NAMALWA (cell line): ENCODE measurements at regions not wholly inside any gene's neighbourhood (a gene's known extent, or its start where the extent isn't known, plus 50 kb on each side); places are given as distances from the start of the nearest gene placed in this dataset.
A peak's percentile ranks its signal among the peaks of the same experiment; 100 is the strongest.

Source experiments
- DNase-seq: peaks from one replicate; pipeline ENCODE4 v3.0.0-alpha.2; 2015; ENCODE audit warnings: low spot score

DNA sequence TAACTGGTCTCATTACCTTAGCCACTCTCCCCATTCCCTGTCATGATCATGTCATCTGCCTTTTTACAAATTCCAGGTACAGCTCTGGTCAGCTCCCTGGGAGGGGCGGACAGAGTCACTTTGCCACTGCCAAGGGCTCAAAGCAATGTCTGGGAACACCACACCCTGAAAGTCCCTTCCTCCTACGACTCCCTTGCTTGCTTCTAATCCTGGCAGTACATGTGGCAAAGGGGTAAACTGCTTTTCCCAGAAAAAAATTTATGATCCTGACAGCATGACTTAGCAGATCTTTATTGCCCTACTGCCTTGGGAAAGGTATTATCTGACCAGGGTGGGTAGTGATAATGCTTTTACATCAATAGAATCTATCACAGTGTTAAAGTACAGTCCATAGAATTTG, 376.0 kb upstream of the PDE3A start:
- DNase-seq = no peak

- no peak for DNase-seq
These were observed 373.4 kb upstream of the PDE3A start for GRCh38 chr12:19994968-19995367.

- DNase-seq = no peak
These were observed 370.5 kb upstream of the PDE3A start for GRCh38 chr12:19997656-19998400.

DNA sequence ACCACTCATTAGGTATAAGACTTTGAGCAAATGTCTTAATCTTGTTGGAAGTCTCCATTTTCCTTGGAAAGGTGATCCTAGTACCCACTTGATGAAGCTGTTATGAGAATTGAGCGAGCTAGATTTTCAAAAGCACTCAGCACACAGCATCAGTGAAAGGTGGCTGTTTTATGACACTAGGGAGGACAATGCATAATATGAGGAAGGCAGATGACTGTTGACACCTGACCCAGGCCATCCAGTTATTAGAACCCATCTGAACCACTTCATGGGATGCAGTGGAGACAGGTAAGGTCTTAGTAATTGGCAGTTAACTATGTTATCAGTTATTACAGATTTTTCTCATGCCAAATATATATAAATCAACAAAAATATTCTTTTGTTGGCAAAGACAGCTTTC, 369.9 kb upstream of the PDE3A start:
- DNase-seq = no peak

DNA sequence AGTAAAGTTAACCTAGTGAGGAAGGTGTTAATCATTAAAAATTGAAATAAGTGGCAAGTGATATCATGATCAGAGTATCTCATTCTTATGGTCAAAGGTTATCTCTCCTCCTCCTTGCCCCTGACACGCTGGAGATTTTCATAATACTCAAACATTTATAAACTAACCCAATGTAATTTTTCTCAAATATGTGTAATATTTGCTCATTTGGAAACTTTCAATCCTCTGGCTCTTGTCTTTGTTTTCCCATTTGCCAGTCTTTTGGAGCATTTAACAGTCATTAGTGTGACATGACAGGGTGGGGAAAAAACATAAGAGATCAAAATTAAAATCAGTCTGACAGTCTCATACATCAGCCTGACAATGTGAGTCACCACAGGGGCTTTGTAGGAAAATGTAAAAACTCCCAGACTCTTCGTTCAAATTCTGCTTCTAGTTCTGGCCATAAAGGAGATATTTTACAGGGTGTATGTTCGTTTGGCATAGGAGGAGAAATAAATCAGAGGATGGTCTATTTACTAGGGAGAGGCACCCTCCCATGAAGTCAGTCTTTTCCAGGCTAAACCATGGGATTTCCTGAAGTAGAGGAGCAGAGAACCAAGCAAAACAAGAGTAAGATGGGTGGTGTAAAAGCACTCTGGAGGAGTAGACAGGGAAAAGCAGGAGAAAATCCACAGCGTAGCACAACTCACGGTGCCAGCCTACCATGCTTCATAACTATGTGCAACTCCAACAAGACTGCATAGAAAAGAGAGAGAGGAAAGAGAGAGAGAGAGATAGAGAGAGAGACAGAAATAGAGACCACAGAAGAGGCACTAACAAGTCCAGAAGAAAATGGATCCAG, 369.2 kb upstream of the PDE3A start:
- DNase-seq = no peak

- no peak for DNase-seq
These were observed 368.6 kb upstream of the PDE3A start for GRCh38 chr12:19999805-20000138.

DNA sequence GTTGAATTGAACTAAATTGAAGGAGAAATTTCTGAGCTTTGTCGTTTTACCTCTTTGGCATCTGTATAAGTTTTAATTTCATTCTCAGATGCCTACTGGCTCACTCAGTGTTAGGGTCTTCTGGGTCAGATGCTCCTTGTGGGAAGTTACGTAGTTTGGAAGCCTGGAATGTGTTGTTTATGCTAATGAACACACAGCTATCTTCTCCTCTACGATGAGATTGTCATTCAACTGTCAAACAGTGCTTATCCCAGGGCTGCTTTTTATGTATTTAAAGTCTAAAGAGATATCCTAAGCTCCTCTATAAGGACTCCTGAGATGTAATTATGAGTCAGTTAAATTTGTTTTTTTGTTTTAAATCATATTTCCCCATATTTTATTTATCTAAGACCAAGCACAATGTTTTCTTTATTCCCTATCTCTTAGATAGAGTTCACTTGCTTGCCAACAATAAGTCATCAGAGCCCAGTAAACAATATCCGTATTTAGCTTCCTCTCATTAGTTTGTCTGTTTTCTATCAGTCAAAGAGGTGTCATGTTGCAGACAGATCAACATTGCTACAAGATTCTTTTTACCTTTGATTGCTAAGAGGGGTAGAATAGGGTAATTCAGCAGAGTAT, 368.0 kb upstream of the PDE3A start:
- DNase-seq = no peak

- no peak for DNase-seq
These were observed 365.1 kb upstream of the PDE3A start for GRCh38 chr12:20003252-20003651.

GRCh38 chr12:20004952-20005351, 363.4 kb upstream of the PDE3A start:
- no peak for DNase-seq

DNA sequence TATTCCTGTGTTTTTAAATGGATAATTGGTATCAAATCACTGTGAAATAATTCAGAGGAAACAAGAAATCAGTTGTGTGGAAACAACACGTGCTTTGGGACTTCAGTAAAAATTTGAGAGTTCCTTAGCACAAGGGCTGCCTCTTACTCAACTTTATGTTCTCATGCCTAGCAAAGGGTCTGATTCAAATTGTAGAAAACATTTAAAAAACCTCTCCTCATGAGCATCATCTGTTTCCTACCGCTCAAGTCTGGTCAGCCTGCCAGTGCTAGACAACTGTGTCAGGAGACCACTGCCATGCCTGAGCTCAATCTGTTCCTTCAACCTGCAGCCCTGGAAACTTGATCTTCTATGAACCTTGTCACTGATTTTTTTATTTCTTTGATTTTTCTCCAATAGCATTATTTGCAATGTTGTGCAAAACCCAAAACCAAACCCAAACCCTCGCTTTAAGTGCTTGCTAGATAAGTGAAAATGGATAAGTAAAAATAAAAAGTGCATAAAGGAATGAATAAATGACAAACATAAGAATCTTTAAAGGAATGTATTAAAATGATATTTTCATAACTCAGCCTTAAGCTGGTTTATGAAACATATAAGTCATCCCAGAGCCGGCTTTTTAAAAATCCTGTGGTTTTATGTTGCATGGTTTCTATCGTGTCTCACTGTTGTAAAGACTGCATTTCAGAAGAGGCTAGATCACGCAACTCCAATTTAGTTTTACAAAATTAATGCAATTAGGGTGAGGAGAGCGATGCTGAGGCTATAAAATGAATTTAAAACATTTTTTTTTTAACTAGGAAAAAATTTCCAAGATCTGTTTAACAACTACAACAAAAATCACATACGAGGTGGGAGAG, 361.2 kb upstream of the PDE3A start:
- no peak for DNase-seq

GRCh38 chr12:20009965-20010364, 358.4 kb upstream of the PDE3A start:
- DNase-seq = peak; percentile 13

GRCh38 chr12:20011200-20011599, 357.1 kb upstream of the PDE3A start:
- no peak for DNase-seq

DNA sequence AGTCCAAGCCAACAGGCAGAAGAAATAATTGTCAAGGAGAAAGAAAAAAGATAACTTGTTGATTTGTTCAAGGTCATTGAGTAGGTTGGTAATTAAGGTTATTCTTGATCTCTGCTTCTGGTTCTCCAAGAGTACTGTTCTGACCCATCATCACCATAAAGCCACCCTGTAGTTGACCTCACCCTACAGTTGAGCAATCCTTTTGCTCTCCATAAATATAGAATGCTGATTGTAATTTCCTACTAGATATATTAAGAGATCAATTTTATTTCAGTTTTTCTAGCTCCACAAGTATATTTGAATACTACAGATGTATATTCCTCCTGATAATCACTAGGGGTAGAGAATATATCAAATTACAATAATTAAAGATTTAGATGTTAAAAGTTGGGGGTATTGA, 350.5 kb upstream of the PDE3A start:
- DNase-seq = no peak

GRCh38 chr12:20018406-20018805, 349.9 kb upstream of the PDE3A start:
- no peak for DNase-seq

- DNase-seq = no peak
These were observed 344.1 kb upstream of the PDE3A start for GRCh38 chr12:20024194-20024593.

- DNase-seq = no peak
These were observed 340.3 kb upstream of the PDE3A start for GRCh38 chr12:20028033-20028432.

DNA sequence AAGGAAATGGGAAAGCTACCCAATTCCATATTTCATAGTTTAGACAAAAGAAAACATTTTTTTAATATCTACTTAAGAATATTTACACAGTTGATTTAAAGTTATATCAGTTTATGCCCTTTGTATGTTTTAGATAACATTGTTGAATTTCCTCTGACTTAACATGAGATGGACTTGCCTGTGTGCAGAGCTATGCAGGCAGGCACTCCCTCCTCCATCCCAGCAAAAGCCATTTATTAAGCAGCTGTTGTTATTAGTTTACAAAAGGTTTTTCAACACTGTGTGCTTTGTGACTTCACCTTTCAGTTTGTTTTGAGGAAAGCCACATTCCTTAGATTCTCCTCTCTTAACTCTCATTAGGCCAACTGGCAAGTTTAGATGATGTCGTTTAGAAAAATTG, 337.5 kb upstream of the PDE3A start:
- no peak for DNase-seq

DNA sequence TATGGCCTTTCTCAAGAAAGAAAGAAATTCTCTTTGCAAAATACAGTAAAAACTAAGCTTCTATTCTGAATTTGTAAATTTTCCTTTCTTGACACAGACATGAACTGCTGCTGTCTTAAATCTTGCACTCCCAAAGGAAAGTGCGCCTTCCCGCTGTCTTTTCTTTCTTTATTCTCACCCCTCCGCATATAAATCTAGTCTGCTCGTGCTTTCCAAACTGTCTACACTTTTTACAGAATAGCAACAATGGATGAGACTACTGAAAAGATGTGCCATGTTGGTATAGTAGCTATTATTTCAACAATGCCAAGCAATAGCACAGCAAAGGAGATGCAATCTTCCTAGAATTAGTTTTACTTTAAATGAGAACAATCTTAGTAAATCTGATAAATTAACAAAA, 328.8 kb upstream of the PDE3A start:
- no peak for DNase-seq

- DNase-seq = no peak
These were observed 328.2 kb upstream of the PDE3A start for GRCh38 chr12:20040184-20040583.

GRCh38 chr12:20040831-20041230, 327.5 kb upstream of the PDE3A start:
- DNase-seq = no peak

DNA sequence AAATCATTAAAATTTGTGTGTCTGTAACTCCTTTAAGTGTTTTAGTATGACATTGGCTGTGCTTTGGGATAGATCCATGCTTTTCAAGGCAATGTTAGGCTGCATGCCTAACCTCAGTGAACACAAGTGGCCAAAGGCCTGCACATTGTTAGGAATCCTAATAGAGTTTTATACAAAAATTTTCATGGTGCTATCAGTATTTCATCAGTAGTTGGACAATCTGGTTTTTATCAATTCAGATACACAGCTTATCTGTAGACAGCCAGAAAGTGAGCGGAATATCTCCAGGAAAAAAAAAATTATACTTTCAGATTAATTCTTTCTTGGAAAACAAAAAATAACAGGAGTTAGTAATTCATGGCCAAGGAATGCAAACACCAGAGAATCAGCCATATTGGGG, 324.0 kb upstream of the PDE3A start:
- DNase-seq = no peak

- DNase-seq = no peak
These were observed 323.5 kb upstream of the PDE3A start for GRCh38 chr12:20044846-20045245.
